CD4-positive, alpha-beta T cell treated with Interleukin-1 beta for 1 hour (primary cell): ENCODE measurements at regions not wholly inside any gene's neighbourhood (a gene's known extent, or its start where the extent isn't known, plus 50 kb on each side); places are given as distances from the start of the nearest gene placed in this dataset.

Source experiments
- DNase-seq, 2 donors: peaks; one replicate each; pipeline ENCODE4 v3.0.0-alpha.2; 2020 to 2022

DNA sequence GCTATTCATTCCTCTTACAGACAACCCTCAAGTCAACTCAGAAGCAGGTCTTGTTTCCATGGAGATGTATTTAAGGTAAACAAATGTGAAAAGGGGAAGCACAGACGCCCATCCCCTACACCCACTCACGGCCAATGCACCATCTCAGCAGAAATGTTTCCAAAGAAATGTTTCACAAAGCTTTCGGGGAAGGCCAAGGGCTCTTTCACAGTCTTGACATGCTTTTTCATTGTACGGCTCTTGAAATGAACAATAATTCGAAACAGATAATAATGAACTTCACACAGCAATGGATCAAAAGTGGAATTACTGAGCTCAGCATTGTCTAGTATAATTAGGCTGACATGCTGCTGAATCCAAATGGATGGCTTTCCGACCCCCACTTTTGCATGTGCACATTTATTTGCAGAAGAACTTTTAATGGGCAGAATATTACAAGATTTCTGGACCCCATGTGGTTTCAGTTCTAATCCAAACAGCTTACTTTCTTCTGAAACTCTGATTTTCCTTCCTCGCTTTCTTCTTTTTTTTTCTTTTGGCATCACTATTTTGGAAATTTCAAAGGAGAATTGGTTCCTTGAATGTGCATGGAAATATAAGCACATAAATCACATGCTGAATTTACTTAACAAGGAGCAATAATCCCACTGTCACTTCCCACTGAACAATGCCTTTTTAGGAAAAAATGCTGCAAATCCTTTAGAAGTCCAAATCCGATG, 160.9 kb downstream of the SMIM20 start:
- peak; percentile 48 to 77 for DNase-seq

GRCh38 chr4:26075583-26075982, 161.6 kb downstream of the SMIM20 start:
- no peak for DNase-seq

GRCh38 chr4:26076000-26076587, 162.1 kb downstream of the SMIM20 start:
- DNase-seq: peak; percentile 24 to 55

DNA sequence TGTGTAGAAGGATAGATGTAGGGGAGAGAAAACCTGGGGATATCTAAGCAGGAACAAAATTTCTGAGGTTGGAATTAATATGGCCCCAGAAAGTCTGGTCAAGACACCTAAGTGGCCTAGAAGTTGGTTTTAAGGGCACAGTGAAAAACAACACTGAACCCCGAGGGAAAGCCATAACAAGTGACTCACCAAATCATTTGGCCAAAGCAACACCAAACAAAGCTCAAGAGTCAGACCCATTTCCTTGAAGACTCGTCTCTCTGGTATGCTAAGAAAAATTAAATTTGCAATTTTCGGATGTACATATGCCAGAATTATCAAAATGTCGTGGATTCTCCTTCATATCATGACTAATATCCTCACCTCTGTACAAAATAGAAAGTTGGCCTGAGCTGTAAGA, 162.9 kb downstream of the SMIM20 start:
- DNase-seq: no peak

DNA sequence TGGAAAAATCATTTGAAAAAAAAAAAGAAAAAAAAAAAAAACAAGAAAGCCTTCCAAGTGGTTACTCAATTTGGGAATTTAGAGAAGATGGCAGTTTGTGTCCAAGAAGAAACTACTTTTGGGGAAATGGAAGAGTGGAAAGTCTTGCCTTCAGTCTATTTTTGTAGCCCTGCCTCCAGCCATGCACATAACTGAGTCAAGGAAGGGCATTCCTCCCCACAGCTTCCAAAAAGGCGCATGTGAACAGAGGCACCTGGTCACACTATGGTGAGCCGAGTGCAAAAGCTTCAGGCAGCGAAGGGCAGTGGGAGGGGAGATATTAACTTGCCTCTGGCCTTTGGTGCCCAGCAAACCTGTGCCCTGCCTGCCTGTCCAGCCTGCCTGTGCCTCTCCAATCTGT, 163.7 kb downstream of the SMIM20 start:
- no peak for DNase-seq

DNA sequence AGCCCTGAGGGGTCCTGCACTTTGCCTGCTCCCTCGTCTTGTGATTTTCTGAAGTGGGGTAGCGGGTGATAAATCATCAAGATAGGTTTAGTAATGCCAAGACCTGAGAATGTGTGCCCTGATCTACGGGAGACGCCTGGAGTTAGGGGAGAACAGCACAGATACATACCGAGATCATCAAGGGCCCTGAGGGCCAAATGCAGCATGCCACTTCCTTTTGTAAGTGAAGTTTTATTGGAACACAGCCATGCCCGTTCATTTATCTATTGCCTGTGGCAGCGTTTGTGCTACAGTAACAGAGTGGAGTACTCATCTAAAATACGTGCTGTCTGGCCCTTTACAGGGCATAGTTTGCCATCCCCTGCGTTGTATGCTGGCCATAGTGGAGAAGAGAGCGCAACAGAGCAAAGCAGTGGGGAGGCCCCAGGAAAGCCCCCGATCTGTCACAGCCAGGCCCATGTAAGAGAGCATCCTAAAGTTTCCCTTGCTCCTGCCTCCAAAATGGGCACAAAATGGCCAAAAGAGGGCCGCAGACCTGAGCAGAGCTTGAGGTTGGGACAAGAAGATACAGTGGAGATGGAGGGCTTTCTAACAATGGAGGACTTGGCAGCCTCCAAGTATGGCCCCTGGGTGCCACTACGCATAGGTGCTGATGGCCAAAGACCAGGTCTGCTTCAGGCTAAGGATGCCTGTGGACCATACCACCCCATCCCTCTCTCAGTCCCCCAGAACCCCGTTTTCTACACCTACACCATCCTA, 167.0 kb downstream of the SMIM20 start:
- DNase-seq: no peak

- peak in 1 of 2 donors; percentile 60 for DNase-seq
These were observed 167.9 kb downstream of the SMIM20 start for GRCh38 chr4:26081795-26082498.

DNA sequence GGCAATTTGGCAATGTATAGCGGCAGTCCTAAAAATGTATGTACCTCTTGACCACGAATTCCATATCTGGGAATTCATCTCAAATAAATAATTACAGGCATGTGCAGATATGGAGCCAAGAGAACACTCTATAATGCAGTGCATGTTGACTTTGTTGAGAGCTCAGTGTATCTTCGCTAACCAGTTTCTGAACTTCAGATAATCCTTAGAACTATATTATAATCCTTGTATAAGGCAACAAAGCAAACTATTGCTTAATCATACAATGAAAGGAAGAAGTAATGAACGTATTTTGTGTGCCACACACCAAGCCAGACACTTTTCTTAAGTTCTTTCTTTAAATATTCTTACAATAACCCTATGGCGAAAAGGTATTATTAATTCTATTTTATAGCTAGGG, 168.5 kb downstream of the SMIM20 start:
- no peak for DNase-seq

DNA sequence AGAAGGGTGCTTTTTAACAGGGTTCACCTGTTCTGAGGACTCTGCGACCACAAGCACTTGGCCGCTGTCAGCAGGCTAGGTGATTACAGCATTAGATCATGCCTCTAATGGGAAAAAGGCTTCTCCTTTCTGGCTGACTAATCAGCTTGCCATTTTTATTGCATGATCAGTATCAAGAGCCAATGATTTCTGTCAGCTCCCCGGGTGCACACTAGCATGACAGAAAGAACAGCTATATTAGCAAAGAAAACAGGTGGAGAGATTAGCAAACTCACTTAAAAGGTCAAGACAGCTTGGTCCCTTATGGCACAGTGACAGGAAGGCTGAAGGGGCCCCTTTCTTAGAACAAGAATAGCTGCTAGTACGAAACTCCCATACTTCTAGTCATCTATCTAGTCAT, 170.0 kb downstream of the SMIM20 start:
- no peak for DNase-seq

DNA sequence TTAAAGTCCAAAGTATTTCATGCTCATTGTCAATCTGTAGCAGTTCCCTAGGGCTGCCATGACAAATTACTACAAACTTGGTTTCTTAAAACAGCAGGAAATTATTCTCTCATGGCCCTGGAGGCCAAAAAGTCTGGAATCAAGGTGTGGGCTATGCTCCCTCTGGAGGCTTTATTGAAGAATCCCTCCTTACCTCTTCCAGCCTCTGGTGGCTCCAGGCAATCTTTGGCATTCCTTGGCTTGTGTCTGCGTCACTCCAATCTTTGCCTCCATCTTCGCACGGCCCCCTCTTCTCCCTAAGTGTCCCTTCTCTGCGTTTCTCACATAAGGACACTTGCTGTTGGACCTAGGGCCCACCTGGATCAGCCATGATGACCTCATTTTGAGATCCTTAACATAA, 170.4 kb downstream of the SMIM20 start:
- DNase-seq: no peak

DNA sequence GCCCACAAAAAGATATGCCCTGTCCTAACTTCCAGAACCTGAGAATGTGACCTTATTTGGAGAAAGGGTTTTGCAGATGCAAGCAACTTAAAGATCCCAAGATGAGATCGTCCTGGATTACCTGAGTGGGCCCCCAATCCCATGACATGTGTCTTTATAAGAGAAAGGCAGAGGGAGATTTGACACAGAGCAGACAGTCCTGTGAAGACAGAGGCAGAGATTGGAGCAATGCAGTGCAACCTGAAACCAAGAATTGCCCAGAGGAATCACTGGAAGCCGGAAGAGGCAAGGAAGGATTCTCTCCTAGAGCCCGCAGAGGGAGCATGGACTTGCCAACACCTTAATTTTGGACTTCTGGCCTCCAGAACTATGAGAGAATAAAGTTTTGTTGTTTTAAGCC, 171.5 kb downstream of the SMIM20 start:
- no peak for DNase-seq

DNA sequence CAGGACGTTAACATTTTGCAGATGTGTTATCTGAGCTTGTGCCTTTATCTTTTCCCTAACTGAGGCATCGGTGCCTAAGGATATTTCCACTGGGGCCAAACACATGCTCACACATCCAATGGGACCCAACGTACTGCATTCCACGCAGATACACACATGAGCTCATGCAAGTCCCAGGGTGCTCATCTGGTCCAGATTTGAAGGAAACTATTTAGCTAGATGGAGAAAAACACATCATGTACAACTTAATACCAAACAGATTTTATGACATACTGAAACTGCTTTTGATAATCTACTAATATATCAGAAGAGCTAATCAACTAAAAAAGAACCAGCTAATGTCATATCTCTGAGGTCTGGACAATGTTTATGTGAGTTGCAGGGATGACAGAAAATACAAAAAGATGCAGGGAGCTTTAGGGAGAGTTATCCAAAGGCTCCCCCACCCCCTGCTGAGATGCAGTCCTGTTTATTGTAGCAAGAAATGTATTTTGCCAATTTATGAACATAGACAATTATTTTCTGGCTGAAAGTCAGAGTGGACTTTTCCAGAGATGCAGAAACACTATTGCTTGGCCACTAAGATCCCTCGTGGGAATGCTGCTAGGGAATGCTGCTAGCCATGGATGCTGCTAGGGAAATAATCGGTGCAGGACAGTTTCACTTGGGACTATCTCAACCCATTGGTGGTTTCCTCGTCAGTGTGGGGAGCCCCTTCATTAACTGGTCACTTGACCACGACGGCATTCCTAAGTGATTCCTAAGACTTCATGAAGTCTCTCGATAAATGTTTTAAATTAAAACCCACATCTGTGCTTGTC, 172.8 kb downstream of the SMIM20 start:
- no peak for DNase-seq

- DNase-seq: peak; percentile 38 to 42
These were observed 174.5 kb downstream of the SMIM20 start for GRCh38 chr4:26088433-26088928.

DNA sequence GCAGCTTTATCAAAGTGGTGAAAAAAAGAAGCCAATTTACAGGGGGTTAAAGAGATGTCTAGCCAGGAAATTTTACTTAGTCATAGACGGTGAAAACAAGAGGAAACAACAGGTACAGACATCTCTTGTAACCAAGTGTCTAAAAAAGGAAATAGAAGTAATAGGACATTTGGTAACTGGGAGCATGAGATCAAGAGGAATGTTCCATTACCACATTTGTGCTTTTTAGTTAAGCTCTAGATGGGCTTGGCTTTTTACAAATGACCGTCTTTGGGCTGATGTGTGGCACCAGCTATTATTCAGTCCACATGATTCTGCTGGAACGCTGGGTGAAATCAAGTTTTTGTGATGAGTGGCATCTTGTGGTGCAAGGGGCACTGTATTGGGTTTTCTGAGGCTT, 179.5 kb downstream of the SMIM20 start:
- DNase-seq: no peak

DNA sequence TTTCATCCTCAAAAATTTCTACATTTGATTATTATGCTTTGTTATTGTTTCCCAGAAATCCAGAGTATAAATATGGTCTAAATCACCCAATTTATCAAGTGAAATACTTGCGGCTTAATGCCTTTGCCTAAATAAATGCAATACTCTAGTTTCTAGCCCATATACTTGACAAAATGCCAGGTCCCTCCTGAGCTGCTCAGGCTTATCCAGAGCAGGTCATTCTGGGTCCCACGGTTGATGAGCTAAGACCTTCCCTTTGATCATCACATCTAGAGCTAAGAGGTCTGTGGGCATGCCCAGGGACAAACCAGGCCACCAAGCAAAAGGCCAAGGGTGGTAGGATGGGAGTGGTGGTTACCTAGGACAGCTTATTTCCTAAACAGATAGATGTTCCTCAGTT, 180.1 kb downstream of the SMIM20 start:
- DNase-seq: no peak

DNA sequence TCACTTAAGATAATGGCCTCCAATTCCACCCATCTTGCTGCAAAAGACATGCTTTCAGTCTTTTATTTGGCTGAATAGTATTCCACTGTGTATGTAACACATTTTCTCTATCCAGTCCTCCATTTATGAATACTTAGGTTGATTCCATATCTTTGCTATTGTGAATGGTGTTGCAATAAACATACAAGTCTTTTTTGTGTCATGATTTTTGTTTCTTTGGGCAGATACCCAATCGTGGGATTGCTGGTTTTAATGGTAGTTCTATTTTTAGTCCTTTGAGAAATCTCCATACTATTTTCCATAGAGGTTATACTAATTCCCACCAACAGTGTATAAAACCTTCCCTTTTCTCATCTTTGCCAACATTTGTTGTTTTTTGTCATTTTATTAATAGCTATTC, 180.9 kb downstream of the SMIM20 start:
- no peak for DNase-seq

DNA sequence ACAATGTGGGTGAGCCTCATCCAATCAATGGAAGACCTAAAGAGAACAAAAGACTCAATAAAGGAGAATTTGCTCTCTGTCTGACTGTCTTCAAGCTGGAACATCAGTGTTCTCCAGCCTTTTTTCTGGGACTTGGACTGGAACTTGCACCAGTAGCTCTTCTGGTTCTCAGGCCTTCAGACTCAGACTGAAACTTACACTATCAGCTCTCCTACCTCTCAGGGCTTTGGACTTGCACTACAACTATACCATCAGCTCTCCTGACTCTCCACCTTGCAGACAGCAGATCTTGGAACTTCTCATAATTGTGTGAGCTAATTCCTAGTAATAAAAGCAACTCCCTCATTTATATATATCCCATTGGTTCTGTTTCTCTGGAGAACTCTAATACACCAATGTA, 185.9 kb downstream of the SMIM20 start:
- no peak for DNase-seq

- DNase-seq: no peak
These were observed 187.0 kb downstream of the SMIM20 start for GRCh38 chr4:26101011-26101410.

- no peak for DNase-seq
These were observed 190.2 kb downstream of the SMIM20 start for GRCh38 chr4:26104056-26104685.

DNA sequence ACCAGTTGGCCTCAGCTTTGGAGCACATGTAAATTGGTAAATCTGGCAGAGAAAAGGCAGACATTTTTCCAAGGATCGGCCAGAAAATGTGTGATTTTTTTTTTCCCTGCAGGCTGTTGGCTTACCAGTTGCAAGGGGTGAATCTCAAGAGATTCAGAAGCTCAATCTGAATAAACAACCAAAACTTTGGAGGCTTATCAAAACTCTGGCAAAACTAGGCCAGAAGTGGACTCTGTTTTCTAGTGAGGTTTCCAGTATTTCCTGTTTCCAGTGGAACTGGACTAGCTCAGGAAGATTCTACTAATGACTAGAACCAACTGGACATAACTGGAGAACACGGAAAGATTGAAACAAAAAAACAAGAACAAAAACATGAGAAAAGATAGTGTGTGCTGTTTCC, 191.3 kb downstream of the SMIM20 start:
- no peak for DNase-seq

- no peak for DNase-seq
These were observed 192.0 kb downstream of the SMIM20 start for GRCh38 chr4:26105815-26106699.
